Neural progenitor cell (in vitro differentiated cells): ENCODE measurements at regions not wholly inside any gene's neighbourhood (a gene's known extent, or its start where the extent isn't known, plus 50 kb on each side); places are given as distances from the start of the nearest gene placed in this dataset.
A peak's percentile ranks its signal among the peaks of the same experiment; 100 is the strongest.

Source experiments
- DNase-seq: peaks from one replicate; pipeline ENCODE4 v3.0.0-alpha.2; 2016; ENCODE audit warnings: low spot score
- H2AFZ ChIP-seq: fragments of 200-600 bp; sonication (generic); replicated peaks from 2 replicates; pipeline ENCODE4 v1.6.1; 2016; ENCODE audit warnings: antibody characterized with exemption
- H3F3A ChIP-seq: fragments of 200-600 bp; sonication (generic); 2 replicates; pipeline ENCODE4 v1.6.1; 2016; ENCODE audit warnings: antibody characterized with exemption, low read depth
- H3K27ac ChIP-seq: fragments of 200-600 bp; sonication (generic); 2 replicates; pipeline ENCODE4 v1.5.1; 2016; ENCODE audit warnings: mild to moderate bottlenecking
- H3K27me3 ChIP-seq: fragments of 200-600 bp; sonication (generic); 2 replicates; pipeline ENCODE4 v1.6.1; 2016; ENCODE audit warnings: mild to moderate bottlenecking, moderate library complexity
- H3K36me3 ChIP-seq: fragments of 200-600 bp; sonication (generic); 2 replicates; pipeline ENCODE4 v1.5.1; 2016
- H3K4me1 ChIP-seq: fragments of 200-600 bp; sonication (generic); 2 replicates; pipeline ENCODE4 v1.6.1; 2016; ENCODE audit warnings: mixed run types
- H3K4me2 ChIP-seq: fragments of 200-600 bp; sonication (generic); 2 replicates; pipeline ENCODE4 v1.6.1; 2016
- H3K4me3 ChIP-seq: fragments of 200-600 bp; sonication (generic); 2 replicates; pipeline ENCODE4 v1.5.1; 2016
- H3K79me2 ChIP-seq: fragments of 200-600 bp; sonication (generic); 2 replicates; pipeline ENCODE4 v1.6.1; 2016; ENCODE audit warnings: low read depth
- H3K9ac ChIP-seq: fragments of 200-600 bp; sonication (generic); 2 replicates; pipeline ENCODE4 v1.6.1; 2016
- H3K9me3 ChIP-seq: fragments of 200-600 bp; sonication (generic); 2 replicates; pipeline ENCODE4 v1.5.1; 2016; ENCODE audit warnings: low read depth
- H4K20me1 ChIP-seq: fragments of 200-600 bp; sonication (generic); 2 replicates; pipeline ENCODE4 v1.6.1; 2016; ENCODE audit warnings: low read depth
- H3K27ac Mint-ChIP-seq: 3 replicates; pipeline ENCODE4 v1.8.0; 2021; ENCODE audit warnings: mixed read lengths
- H3K27me3 Mint-ChIP-seq: 2 replicates; pipeline ENCODE4 v1.8.0; 2022; ENCODE audit warnings: low read depth, mild to moderate bottlenecking, inconsistent platforms, moderate library complexity, mixed read lengths; ENCODE audit not compliant: insufficient read depth
- H3K36me3 Mint-ChIP-seq: 3 replicates; pipeline ENCODE4 v1.8.0; 2021; ENCODE audit warnings: mixed read lengths
- H3K4me1 Mint-ChIP-seq: 3 replicates; pipeline ENCODE4 v1.8.0; 2021; ENCODE audit warnings: mixed read lengths
- H3K4me3 Mint-ChIP-seq: 3 replicates; pipeline ENCODE4 v1.8.0; 2021; ENCODE audit warnings: mild to moderate bottlenecking, moderate library complexity, mixed read lengths
- H3K9me3 Mint-ChIP-seq: 3 replicates; pipeline ENCODE4 v1.8.0; 2020; ENCODE audit warnings: mixed read lengths
- CTCF ChIP-seq: fragments of 200-600 bp; sonication (generic); IDR thresholded peaks from 2 replicates; pipeline ENCODE4 v1.5.1; 2017; ENCODE audit warnings: antibody characterized with exemption, mild to moderate bottlenecking
- EZH2 ChIP-seq: fragments of 200-600 bp; sonication (generic); IDR thresholded peaks from 2 replicates; pipeline ENCODE4 v1.6.1; 2017; ENCODE audit warnings: antibody characterized with exemption, mild to moderate bottlenecking, moderate library complexity
- EZH2phosphoT487 ChIP-seq: fragments of 200-600 bp; sonication (generic); IDR thresholded peaks from 2 replicates; pipeline ENCODE4 v1.6.1; 2017; ENCODE audit warnings: antibody characterized with exemption

GRCh38 chr19:27971071-27971470 is 1241.9 kb downstream of the UQCRFS1 start:
- no peaks in the 10 kb centered on the region for H3K36me3 Mint-ChIP-seq
- Histone ChIP-seq H3K9ac (no peak overlapping the region), H3K36me3 (no peaks in the 10 kb centered on the region), H3K79me2 (no peaks in the 10 kb centered on the region), H4K20me1 (no peaks in the 10 kb centered on the region), H3F3A (no peaks in the 10 kb centered on the region), H3K27ac (no peak overlapping the region), H3K4me1 (peaks cover 11% of the 10 kb centered on the region), H3K27me3 (no peaks in the 10 kb centered on the region), H3K4me3 (no peak overlapping the region), H2AFZ (no peak overlapping the region), H3K9me3 (no peaks in the 10 kb centered on the region), H3K4me2 (no peak overlapping the region)
- H3K27ac Mint-ChIP-seq = no peak overlapping the region
- TF ChIP-seq EZH2phosphoT487 (no peak), EZH2 (no peak), CTCF (no peak)
- H3K4me3 Mint-ChIP-seq = no peak overlapping the region
- no peaks in the 10 kb centered on the region for H3K9me3 Mint-ChIP-seq
- peaks cover 7% of the 10 kb centered on the region for H3K27me3 Mint-ChIP-seq
- peak; percentile 86 for DNase-seq
- H3K4me1 Mint-ChIP-seq = peaks cover 27% of the 10 kb centered on the region

- TF ChIP-seq EZH2 (no peak), CTCF (peak; percentile 69)
These were observed 1246.5 kb downstream of the UQCRFS1 start for GRCh38 chr19:27966390-27966816.

GRCh38 chr19:27964185-27964584 is 1248.8 kb downstream of the UQCRFS1 start:
- H4K20me1 ChIP-seq = no peaks in the 10 kb centered on the region
- H3K4me3 ChIP-seq = no peak overlapping the region
- H3K9me3 Mint-ChIP-seq = no peaks in the 10 kb centered on the region
- H3K36me3 Mint-ChIP-seq = no peaks in the 10 kb centered on the region
- no peak overlapping the region for H2AFZ ChIP-seq
- H3K79me2 ChIP-seq = no peaks in the 10 kb centered on the region
- no peak for DNase-seq
- H3K36me3 ChIP-seq = no peaks in the 10 kb centered on the region
- no peak overlapping the region for H3K9ac ChIP-seq
- no peak overlapping the region for H3K4me3 Mint-ChIP-seq
- H3K9me3 ChIP-seq = no peaks in the 10 kb centered on the region
- no peak overlapping the region for H3K4me2 ChIP-seq
- H3K27me3 ChIP-seq = no peaks in the 10 kb centered on the region
- no peak overlapping the region for H3K27ac ChIP-seq
- TF ChIP-seq EZH2 (no peak), EZH2phosphoT487 (no peak)
- H3K4me1 Mint-ChIP-seq = peaks cover 17% of the 10 kb centered on the region
- H3F3A ChIP-seq = no peaks in the 10 kb centered on the region
- no peaks in the 10 kb centered on the region for H3K4me1 ChIP-seq
- peaks cover 3% of the 10 kb centered on the region for H3K27me3 Mint-ChIP-seq
- no peak overlapping the region for H3K27ac Mint-ChIP-seq

More at GRCh38 chr19:27966390-27966816, 1246.5 kb downstream of the UQCRFS1 start:
- Histone ChIP-seq H3K36me3 (no peaks in the 10 kb centered on the region), H3K4me1 (peaks cover 9% of the 10 kb centered on the region), H3K9me3 (no peaks in the 10 kb centered on the region), H4K20me1 (no peaks in the 10 kb centered on the region), H3K27me3 (no peaks in the 10 kb centered on the region), H2AFZ (no peak overlapping the region), H3K27ac (no peak overlapping the region), H3K9ac (no peak overlapping the region), H3K4me3 (no peak overlapping the region), H3F3A (no peaks in the 10 kb centered on the region), H3K4me2 (no peak overlapping the region), H3K79me2 (no peaks in the 10 kb centered on the region)
- no peaks in the 10 kb centered on the region for H3K36me3 Mint-ChIP-seq
- H3K4me1 Mint-ChIP-seq = peaks cover 24% of the 10 kb centered on the region
- peaks cover 4% of the 10 kb centered on the region for H3K27me3 Mint-ChIP-seq
- DNase-seq = peak; percentile 19
- H3K9me3 Mint-ChIP-seq = no peaks in the 10 kb centered on the region
- no peak overlapping the region for H3K27ac Mint-ChIP-seq
- H3K4me3 Mint-ChIP-seq = no peak overlapping the region

- Histone ChIP-seq H3K4me2 (no peak overlapping the region), H3K9ac (no peak overlapping the region), H3K79me2 (no peaks in the 10 kb centered on the region), H3K27ac (no peak overlapping the region), H3K27me3 (no peaks in the 10 kb centered on the region), H3K36me3 (no peaks in the 10 kb centered on the region), H3K4me1 (no peaks in the 10 kb centered on the region), H3K9me3 (no peaks in the 10 kb centered on the region), H2AFZ (no peak overlapping the region), H4K20me1 (no peaks in the 10 kb centered on the region), H3F3A (no peaks in the 10 kb centered on the region), H3K4me3 (no peak overlapping the region)
- Mint-ChIP-seq H3K27me3 (no peaks in the 10 kb centered on the region), H3K4me3 (peak overlapping the region; percentile 51), H3K9me3 (no peaks in the 10 kb centered on the region), H3K36me3 (no peaks in the 10 kb centered on the region), H3K27ac (peak overlapping the region; percentile 57), H3K4me1 (peaks cover 15% of the 10 kb centered on the region)
- no peak for DNase-seq
- TF ChIP-seq EZH2 (no peak), EZH2phosphoT487 (no peak), CTCF (no peak)
These were observed 1250.7 kb downstream of the UQCRFS1 start for GRCh38 chr19:27962264-27962663.
